COR-L47 (cell line): ENCODE measurements at regions not wholly inside any gene's neighbourhood (a gene's known extent, or its start where the extent isn't known, plus 50 kb on each side); places are given as distances from the start of the nearest gene placed in this dataset.
"Not testable (repeated sequence)": the region's sequence is repeated elsewhere in the genome, so short reads cannot be mapped to it uniquely, and the experiment has no call there.

Source experiments
- DNase-seq: peaks from one replicate; lab custom pipeline; 2025; lab: John Stamatoyannopoulos, UW

DNA sequence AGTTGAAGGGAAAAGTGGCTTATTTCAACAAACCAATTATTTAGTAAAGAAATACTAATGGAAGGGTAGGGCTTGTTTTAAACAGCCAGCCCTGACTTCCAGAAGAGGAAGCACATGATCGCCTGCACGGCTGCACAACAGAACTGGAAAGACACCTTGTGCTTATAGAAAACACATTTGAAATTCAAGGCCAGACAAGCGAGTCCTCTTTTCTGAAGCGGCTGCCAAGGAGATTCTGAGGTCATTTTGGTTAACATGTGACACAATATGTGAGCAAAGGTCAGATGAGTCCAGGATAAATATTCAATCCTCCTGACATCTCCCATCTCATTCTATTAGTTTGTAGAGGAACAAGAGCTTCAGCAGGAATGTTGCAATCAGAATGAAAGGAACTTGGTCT is 461.4 kb upstream of the ST8SIA4 start:
- no peak for DNase-seq

DNA sequence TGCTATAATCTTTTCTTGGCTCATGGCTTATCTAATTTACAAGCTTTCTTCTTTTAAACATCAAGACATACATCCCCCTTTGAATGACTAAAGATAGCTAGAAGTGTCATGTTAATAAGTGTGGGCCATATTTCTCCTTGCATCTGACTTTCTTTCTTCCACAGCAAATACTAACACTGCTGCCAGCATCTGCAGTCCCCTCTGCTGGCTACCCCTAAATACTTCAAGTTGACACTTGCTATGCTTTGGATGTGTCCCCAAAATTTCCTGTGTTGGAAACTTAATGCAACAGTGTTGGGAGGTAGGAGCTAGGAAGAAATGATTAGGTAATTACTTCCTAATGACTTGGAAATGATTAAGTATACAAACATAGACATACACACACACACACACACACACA is 459.0 kb upstream of the ST8SIA4 start:
- no peak for DNase-seq

DNA sequence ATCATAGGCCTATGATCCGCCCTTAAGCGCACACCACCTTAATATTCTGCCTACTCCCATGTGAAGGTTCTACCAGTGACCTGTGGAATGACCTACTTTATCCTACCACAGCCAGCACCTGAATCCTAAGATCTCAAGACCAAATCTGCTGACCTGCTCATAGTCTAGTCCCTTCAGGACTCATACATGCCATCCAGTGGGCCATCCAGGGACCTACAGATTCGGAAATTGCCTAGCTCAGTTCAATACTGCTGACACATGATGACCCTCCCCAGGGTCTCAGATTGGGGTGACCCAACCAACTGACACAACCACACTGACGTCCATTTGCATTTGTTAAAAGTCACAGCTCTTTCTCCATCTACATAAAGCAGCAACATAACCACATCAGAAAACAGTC is 443.8 kb upstream of the ST8SIA4 start:
- no peak for DNase-seq

DNA sequence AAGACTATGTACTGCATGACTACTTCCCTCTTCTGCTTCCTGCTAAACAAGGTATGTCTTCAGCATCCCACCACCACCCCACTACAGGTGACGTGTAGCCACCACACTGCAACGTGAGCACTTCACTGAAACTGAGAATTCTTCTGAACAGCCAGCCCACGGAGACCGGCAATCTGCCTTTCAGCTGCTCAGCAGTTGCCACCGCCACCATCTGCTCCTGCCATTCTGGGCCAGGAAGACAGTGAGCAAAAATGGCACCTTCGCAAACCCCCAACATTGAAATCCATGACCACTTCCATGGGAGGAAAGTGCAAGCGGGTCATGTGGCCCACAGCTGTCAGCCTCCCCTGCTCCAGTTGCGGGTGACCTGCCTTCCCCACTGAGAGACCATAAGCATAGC is 443.4 kb upstream of the ST8SIA4 start:
- no peak for DNase-seq

DNA sequence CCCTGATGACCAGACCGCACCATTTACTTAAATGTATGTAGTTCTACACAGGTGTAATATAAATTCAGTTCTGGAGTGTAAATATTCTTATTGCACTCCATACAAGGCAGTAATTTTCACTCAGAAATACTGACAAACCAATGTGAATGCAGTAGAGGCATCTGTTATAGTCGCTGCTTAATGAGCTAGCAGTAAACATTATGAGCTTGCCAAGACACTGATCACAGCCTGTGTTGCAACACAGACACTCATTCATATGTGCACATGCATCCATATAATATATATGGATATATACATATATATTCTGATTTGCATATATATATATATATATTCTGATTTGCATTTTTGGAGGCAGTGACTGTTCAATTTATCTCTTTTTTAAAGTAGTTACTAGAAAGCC is 435.1 kb upstream of the ST8SIA4 start:
- DNase-seq = no peak

DNA sequence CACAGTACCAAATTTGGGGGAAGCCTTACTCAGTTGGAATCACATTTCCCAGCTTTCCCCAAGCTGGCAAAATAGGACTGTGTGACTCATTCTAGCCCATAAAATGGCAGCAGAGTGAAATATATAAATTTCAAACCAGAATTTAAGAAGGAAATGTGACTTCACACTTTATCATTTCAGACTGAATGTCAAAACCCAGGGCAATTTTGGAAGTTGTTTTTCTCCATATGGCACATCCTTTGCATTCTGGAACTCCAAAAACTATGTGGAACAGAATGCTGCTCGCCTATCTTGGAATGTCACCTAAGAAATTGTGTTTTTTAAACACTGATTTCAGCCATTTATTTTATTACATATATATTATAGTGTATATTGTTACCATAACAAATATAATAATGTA is 424.7 kb upstream of the ST8SIA4 start:
- no peak for DNase-seq

DNA sequence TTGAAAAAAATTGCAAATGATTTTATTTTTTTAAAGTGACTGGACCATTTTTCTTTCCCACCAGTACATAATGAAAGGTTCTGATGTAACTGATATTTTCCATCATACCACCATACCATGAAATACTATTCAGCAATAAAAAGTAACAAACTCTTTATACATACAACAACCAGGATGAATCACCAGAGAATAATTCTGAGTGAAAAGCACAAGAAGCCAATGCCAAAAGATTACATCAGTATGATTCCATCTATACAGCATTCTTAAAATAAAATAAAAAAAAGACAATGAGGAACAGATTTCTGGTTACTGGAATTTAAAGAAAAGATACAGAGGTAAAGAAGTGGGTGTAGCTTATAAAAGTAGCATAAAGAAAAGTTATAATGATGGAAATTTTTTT is 423.7 kb upstream of the ST8SIA4 start:
- DNase-seq = no peak

DNA sequence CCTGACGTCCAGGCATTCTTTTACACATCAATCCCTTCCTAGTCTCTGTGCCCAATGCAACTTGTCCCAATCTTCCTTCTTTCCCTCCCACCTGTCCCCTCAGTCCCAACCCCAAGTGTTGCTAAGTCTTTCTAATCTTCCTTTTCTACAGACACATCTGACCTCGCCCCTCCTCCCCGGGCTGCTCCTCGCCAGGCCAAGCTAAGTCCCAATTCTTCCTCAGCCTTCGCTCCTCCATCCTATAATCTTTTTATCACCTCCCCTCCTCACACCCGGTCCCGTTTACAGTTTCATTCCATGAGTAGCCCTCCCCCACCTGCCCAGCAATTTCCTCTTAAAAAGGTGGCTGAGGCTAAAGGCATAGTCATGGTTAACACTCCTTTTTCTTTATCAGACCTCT is 413.3 kb upstream of the ST8SIA4 start:
- not testable (repeated sequence) for DNase-seq

DNA sequence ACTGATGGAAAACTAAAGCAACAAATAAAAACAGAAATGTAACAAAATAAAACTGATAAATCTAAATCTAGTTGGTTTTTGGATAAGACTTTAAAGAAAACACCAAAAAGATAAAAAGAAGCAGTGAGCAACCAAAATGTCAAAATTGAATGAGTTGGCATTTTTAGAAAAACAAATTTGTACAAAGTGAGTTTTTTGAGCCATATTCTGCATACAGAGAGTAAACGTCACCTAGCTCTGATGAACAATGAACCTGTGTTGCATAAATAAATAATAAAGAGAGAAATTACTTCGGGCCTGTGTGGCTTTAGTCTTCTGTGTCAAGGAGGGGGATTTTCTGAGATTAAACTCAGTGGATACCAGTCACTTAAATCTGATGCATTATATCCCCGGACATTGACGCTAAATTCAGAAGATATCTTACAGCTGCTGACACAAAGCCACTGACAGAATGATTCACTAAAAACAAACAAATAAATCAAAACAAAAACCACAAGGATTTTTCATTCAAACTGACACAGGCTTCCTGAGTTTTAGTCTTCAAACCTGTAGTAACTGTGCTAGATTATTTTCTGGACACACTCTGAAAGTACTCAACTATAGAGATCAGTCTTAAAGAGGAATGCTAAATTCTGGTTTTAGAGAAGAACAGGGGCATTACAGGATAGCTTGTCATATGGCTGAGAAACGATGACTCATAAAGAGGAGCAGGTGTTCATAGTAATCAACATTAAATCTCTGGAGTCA is 403.5 kb upstream of the ST8SIA4 start:
- DNase-seq = peak; percentile 30

DNA sequence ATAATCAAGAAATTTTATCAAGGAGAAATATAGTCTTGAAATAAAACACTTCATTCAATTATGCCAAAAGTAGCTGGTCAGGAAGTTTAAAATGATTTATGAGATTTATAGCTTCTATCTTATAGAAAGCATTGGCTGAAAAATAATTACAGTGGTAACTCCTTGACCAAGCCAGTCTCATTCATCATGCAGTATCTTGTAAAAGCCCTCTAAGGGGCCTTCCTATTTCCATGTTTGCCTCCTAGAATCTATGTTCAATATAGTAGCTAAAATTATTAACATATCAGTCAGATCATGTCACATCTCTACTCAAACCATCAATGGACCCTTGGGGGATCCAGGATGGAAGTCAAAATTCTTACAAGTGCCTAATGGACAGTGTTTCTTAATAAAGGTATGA is 393.4 kb upstream of the ST8SIA4 start:
- no peak for DNase-seq

DNA sequence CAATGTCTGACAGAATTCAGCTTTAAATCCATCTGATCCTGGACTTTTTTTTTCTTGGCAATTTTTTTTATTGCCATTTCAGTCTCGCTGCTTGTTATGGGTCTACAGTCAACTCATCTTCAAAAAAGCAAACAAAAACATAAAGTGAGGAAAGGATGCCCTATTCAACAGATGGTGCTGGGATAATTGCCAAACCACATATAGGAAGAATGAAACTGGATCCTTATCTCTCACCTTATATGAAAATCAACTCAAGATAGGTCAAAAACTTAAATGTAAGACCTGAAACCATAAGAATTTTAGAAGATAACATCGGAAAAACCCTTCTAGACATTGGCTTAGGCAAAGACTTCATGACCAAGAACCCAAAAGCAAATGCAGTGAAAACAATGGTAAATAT is 389.1 kb upstream of the ST8SIA4 start:
- no peak for DNase-seq

DNA sequence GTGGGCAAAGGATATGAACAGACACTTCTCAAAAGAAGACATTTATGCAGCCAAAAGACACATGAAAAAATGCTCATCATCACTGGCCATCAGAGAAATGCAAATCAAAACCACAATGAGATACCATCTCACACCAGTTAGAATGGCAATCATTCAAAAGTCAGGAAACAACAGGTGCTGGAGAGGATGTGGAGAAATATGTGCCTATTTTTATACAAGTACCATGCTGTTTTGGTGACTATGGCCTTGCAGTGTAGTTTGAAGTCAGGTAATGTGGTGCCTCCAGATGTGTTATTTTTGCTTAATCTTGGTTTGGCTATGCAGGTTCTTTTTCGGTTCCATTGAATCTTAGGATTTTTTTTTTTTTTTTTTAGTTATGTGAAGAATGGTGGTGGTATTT is 387.7 kb upstream of the ST8SIA4 start:
- not testable (repeated sequence) for DNase-seq

DNA sequence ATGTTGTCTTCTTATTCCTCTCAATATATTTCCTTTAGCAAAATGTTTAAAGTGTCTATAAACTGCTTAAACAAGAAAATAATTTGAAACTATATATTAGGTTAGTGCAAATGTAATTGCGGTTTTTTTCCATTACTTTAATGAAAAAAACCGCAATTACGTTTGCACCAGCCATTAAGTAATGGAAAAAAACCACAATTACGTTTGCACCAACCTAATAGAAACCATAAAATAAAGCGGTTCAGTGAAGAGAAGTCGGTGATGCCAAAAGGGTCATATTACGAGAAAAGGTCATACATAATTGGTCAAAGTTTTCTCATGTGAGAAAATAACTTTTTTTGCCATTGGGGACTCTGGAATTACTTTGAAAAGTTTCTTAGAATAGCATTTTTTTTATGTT is 385.6 kb upstream of the ST8SIA4 start:
- no peak for DNase-seq

DNA sequence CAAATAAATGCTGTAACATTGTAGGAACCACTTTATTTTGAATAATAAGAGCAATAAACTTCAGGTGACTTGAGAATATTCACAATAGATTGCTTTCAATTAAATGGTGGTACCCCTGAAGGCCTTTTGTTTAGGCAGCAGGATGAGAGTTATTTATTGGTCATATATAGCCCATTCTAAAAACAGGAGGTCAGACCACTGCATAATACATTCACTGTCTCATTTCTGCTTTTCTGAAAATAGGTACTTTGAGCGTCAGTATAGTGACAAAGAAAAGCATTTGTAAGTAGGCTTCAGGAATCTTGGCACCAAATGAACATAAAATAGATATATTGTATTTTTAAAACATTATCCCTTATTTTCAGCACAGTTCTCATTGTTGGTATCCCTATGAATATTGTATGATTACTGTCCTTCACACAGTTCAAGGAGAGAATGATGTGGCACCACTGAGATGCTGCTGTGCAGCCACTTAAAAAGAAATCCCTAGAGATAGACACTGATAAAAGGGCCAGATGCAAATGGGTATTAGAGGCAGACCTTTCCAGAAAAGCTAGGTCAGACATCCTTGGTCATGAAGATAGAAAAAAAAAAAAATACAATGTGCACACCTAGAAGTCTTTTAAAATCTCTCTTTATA is 381.8 kb upstream of the ST8SIA4 start:
- no peak for DNase-seq

DNA sequence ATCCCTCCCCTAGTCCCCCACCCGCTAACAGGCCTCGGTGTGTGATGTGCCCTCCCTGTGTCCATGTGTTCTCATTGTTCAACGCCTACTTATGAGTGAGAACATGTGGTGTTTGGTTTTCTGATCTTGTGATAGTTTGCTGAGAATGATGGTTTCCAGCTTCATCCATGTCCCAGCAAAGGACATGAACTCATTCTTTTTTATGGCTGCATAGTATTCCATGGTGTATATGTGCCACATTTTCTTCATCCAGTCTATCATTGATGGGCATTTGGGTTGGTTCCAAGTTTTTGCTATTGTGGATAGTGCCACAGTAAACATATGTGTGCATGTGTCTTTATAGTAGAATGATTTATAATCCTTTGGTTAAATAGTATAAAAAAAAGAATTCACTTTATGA is 380.9 kb upstream of the ST8SIA4 start:
- not testable (repeated sequence) for DNase-seq

DNA sequence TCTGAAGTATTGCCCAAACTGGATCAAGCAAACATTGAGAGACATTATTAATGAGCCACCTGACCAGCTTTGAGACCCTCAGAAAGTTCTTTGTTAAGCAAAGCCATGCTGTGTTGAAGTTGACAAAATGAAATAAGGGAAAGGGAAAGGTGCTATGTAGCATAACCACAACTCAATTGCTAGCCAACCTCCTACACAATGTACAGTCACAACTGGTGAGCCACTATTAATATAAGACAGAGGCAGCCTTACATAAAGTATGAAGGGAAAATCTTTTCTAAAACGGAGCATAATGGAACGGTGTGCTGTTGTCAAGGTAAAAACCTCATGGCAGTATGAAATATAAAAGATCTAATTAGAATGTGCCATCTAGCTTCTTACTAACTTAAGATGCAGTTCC is 375.8 kb upstream of the ST8SIA4 start:
- no peak for DNase-seq

DNA sequence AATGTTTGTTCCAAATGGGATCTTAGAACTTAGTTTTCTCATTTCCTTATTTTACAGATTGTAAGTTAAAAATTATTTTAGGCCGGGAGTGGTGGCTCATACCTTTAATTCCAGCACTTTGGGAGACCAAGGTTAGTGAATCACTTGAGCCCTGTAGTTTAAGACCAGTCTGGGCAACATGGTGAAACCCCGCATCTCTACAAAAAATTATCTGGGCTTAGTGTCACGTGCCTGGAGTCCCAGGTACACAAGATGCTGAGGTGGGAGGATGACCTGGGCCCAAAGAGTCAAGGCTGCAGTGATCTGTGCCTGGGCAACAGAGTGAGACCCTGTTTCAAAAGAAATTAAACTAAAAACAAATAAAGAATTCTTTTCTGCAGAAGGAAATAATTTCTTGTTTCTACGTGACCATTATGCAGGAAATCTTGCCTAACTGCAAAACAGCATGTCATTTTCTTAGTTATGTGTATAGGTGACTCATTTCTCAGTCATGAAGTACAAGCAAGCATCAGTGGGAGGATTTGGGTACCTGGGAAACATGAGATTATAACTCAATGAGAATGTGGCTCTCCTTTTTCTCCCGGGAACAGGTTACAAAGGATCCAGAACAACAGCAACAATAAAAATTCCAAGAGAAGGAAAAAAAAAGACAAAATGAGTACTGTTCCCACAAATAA is 375.1 kb upstream of the ST8SIA4 start:
- DNase-seq = no peak

DNA sequence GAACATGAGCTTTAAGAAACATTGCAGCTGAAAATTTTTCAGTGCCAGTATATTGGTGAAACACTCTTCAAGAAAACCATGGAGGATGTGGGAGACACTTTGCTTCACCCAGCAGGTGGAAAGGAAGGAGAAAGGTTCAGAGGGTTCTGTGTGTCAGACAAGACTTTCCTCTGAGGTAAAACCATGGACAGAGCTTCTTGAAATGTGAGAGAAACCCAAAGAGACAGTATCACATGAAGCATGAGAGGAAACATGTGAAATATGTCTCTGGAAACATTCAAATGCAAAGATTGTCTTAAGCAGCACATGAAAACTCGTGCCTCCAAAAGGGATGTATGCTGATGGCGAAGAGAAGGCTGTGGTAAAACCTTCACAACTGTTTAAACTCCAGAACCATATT is 368.9 kb upstream of the ST8SIA4 start:
- no peak for DNase-seq

DNA sequence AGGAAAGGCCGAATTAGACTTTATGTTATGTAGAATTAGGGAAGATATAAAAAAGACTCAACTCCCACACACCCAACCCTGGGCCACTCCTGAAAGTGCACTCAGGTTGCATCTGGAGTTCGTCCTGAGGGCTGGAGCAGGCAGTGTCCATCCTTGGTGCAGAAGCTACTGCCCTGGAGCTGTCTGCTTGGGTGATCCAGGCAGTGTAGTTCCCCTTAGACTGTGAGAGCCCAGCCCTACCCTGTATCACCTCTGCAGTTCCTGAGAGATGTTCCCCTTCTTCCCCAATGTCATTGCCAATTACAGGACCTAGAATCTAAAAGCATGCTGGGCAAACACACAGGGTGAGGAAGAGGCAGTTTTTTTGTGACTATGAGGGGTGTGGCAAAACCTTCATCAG is 368.3 kb upstream of the ST8SIA4 start:
- DNase-seq = no peak

DNA sequence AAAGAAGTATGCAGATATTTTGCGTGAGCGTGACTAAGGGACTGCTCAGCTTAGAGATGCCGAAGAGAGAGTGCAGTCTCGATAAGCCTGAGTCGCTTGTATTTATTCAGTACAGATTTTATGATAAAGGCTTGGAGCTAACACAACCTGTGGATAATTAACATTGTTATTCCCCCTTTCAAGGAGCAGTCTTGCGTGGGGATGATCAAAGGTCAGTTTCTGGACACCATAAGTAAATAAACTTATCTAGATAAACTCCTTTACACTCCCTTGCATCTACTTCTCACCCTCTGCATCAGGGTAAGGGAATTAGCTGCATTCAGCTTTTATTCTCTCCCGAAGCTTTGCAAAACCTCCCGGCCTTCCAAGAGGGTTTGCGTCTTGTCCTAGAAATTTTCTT is 357.8 kb upstream of the ST8SIA4 start:
- no peak for DNase-seq

DNA sequence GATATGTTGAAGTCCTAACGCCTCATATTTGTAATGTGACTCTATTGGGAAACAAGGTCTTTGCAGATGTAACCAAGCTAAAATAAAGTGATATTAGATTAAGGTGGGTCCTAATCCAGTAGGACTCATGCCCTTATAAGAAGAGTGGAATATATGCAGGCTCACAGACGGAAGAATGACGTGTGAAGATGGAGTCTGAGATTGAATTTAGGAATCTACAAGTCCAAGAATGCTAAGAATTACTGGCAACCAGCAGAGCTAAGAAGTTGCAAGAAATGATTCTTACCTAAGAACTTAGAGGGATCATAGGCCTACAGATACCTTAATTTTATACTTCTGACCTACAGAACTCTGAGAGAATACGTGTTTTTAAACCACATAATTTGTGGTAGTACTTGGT is 350.0 kb upstream of the ST8SIA4 start:
- DNase-seq = no peak

DNA sequence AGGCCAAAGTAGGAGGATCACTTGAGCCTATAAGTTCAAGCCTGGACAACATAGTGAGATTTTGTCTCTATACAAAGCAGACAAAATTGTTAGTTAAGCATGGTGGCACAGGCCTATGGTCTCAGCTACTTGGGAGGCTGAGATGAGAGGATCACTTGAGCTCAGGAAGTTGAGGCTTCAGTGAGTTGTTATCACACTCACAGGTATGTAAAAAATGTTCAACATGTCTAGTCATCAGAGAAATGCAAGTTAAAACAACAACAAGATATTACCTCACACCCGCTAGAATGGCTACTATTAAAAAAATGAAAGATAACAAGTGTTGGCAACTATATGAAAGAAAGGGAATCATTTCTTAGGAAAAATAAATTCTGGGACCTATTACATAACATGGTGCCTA is 341.5 kb upstream of the ST8SIA4 start:
- no peak for DNase-seq

DNA sequence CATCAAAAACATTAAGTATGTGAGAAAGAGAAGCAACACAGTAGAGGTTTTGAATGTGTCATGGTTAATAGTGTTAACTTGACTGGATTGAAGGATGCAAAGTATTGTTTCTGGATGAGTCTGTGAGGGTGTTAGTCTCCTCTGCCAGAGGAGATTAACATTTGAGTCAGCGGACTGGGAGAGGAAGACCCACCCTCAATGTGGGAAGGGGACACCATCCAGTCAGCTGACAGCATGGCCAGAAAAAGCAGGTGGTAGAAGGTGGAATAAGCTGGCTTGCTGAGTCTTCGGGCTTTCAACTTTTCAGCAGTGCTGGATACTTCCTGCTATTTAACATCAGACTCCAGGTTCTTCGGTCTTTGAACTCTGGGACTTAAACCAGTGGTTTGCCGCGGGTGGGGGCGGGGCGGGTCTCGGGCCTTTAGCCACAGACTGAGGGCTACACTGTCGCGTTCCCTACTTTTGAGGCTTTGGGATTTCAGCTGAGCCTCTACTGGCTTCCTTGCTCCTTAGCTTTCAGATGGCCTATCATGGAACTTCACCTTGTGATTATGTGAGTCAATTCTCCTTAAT is 309.9 kb upstream of the ST8SIA4 start:
- DNase-seq = no peak
